ENCODE measurements at regions not wholly inside any gene's neighbourhood (a gene's known extent, or its start where the extent isn't known, plus 50 kb on each side); places are given as distances from the start of the nearest gene placed in this dataset.
A peak's percentile ranks its signal among the peaks of the same experiment; 100 is the strongest.

DNA sequence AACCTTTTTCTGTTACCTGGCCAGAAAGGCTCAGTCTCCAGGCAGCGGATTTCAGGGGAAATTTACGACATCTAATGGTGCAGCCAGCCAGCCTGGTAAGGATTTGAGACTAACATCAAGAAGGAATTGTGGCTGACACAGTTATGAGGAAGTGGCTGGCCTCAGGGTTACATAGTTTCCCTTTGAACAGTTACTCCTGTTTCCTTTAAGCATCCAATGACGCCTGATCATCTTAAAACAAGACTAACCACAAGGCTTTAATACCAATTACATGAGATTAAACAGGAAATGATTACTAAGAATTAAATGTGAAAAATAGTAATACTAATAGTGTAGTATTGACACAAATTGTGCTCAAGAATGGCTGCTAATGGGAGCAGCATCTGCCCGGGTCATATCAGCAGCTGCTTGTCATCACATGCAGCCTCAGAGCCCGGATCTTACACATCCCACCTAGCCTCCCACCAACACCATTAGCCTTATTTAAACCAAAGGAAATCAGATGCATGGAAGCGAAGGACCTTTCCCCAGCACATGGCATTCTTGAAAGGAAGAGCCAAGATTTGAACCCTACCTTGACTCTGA lies 431.8 kb downstream of the PMP22 start:
- H3K4me3 Mint-ChIP-seq, result peak overlapping the region in 1 of 2 donors; percentile 23

GRCh38 chr17:14831491-14831890 lies 433.6 kb downstream of the PMP22 start:
- no peak for DNase-seq
- Mint-ChIP-seq H3K9me3 (no peaks in the 10 kb centered on the region), H3K27ac (no peak overlapping the region), H3K27me3 (ENCODE audit: low read depth) (peaks cover 6% of the 10 kb centered on the region), H3K4me3 (no peak overlapping the region), H3K36me3 (ENCODE audit: insufficient read depth in 2 of 2) (peaks cover 0 to 2% of the 10 kb centered on the region in 2 donors), H3K4me1 (ENCODE audit: low read depth) (no peaks in the 10 kb centered on the region)
- no peak for ATAC-seq (replicated peaks in 1 of 2)

More for the DNA sequence above, 431.8 kb downstream of the PMP22 start:
- peaks cover 6% of the 10 kb centered on the region for H3K27me3 Mint-ChIP-seq (ENCODE audit: low read depth)
- no peaks in the 10 kb centered on the region for H3K4me1 Mint-ChIP-seq (ENCODE audit: low read depth)
- H3K36me3 Mint-ChIP-seq (ENCODE audit: insufficient read depth in 2 of 2), result peaks cover 0 to 2% of the 10 kb centered on the region in 2 donors
- H3K27ac Mint-ChIP-seq, result peak overlapping the region; percentile 7
- ATAC-seq (replicated peaks in 1 of 2) (no peak), DNase-seq (no peak)
- no peaks in the 10 kb centered on the region for H3K9me3 Mint-ChIP-seq

DNA sequence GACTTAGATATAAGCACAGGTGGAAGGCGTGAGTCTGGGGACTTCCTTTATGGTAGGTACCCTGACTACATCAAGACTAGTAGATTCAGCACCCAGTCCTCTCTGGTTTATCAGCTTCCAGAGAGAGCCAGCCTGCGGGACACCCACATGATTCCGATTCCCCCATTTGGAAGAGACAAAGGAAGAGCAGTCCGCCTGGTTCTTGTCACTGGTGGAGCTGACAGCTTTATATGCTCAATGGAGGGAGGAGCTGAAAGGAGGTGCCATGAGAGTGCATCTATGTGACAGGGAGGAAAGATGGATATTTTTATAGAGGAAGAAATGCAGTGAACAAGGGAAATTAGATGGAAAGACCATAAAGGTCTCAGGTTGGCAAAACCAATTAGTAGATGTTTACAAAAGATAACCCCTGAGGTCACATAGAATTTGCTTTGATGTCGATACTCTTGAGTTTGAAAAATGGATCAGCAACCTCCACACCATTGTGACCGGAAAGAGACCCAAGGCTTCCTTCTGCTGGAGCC lies 437.7 kb downstream of the PMP22 start:
- H3K27me3 Mint-ChIP-seq (ENCODE audit: low read depth), result peaks cover 10% of the 10 kb centered on the region
- ATAC-seq (replicated peaks in 1 of 2), result no peak
- H3K9me3 Mint-ChIP-seq, result peaks cover 0 to 6% of the 10 kb centered on the region in 2 donors
- H3K4me3 Mint-ChIP-seq, result no peak overlapping the region
- no peak for DNase-seq
- peaks cover 0 to 6% of the 10 kb centered on the region in 2 donors for H3K36me3 Mint-ChIP-seq (ENCODE audit: insufficient read depth in 2 of 2)
- H3K4me1 Mint-ChIP-seq (ENCODE audit: low read depth), result no peaks in the 10 kb centered on the region
- H3K27ac Mint-ChIP-seq, result no peak overlapping the region

- Mint-ChIP-seq H3K27ac (no peak overlapping the region), H3K4me3 (no peak overlapping the region), H3K9me3 (peaks cover 0 to 6% of the 10 kb centered on the region in 2 donors), H3K4me1 (ENCODE audit: low read depth) (no peaks in the 10 kb centered on the region), H3K36me3 (ENCODE audit: insufficient read depth in 2 of 2) (peaks cover 0 to 6% of the 10 kb centered on the region in 2 donors), H3K27me3 (ENCODE audit: low read depth) (peaks cover 10% of the 10 kb centered on the region)
- no peak for ATAC-seq (replicated peaks in 1 of 2)
- DNase-seq, result no peak
Observed at GRCh38 chr17:14826358-14826757, 438.8 kb downstream of the PMP22 start.

- H3K27ac Mint-ChIP-seq, result no peak overlapping the region
- H3K27me3 Mint-ChIP-seq (ENCODE audit: low read depth), result peaks cover 33% of the 10 kb centered on the region
- no peak for DNase-seq
- peaks cover 0 to 2% of the 10 kb centered on the region in 2 donors for H3K9me3 Mint-ChIP-seq
- peaks cover 15% of the 10 kb centered on the region for H3K4me1 Mint-ChIP-seq (ENCODE audit: low read depth)
- no peak overlapping the region for H3K4me3 Mint-ChIP-seq
- peak; percentile 32 to 49 for ATAC-seq (replicated peaks in 1 of 2)
- peaks cover 0 to 6% of the 10 kb centered on the region in 2 donors for H3K36me3 Mint-ChIP-seq (ENCODE audit: insufficient read depth in 2 of 2)
Observed at GRCh38 chr17:14818469-14818868, 446.7 kb downstream of the PMP22 start.

DNA sequence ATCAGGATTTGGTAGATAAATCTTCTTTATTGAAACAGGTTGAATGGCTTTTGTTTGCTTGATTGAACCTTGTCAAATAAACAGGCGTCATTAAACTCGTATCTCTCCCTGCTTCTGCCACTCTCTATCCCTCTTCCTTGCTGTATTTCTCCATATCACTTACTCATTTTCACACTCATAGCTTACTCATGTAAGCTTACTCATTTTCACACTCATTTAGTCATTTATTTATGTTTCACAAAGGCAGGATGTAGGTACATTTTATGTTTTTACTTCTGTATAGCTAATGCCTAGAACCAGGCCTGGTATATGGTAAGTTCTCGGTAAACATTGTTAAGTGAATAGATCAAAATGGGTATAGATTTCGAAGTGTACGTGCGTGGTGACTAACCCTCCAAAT lies 450.0 kb downstream of the PMP22 start:
- Mint-ChIP-seq H3K4me3 (no peak overlapping the region), H3K27ac (peak overlapping the region; percentile 12), H3K4me1 (ENCODE audit: low read depth) (peaks cover 15% of the 10 kb centered on the region), H3K9me3 (peaks cover 0 to 3% of the 10 kb centered on the region in 2 donors), H3K36me3 (ENCODE audit: insufficient read depth in 2 of 2) (peaks cover 0 to 6% of the 10 kb centered on the region in 2 donors), H3K27me3 (ENCODE audit: low read depth) (peaks cover 40% of the 10 kb centered on the region)
- ATAC-seq (replicated peaks in 1 of 2) (peak; percentile 89 to 90), DNase-seq (no peak)

DNA sequence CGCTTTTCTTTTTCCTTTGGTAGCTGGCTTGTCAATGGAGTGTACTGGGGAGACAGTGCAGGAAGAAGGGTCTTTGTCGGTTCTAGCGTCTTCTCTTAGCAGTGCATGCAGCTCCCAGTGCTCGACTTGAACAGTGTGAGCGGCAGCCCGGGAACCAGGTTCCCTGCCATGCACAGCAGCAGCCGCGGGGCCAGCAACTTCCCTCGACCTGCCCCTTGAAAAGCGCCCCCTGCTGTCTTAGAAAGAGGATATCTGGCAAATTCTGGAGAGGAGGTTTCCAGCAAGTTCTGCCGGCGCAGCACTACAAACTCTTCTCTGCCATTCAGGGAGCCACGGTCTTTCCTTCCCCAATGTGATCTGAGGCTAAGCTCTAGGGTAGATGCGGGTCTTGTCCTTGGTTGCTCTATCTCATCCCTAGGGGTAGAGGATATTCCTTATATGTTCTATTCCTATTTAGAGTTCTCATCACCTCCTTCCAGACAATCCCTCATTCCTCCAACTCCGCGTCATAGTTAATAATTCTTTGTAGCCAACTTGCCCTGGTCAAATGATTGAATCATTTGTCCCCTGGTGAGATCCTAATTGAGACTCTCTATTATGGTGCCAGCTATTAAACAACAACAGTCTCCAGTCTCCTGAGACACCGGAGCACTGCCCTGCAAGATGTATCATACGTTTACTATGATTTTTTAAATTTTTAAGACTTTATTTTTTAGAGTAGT lies 451.3 kb downstream of the PMP22 start:
- DNase-seq (peak; percentile 15 to 26), ATAC-seq (replicated peaks in 1 of 2) (no peak)
- Mint-ChIP-seq H3K27me3 (ENCODE audit: low read depth) (peaks cover 40% of the 10 kb centered on the region), H3K4me1 (ENCODE audit: low read depth) (peaks cover 15% of the 10 kb centered on the region), H3K4me3 (no peak overlapping the region), H3K27ac (no peak overlapping the region), H3K9me3 (peaks cover 0 to 3% of the 10 kb centered on the region in 2 donors), H3K36me3 (ENCODE audit: insufficient read depth in 2 of 2) (peaks cover 0 to 6% of the 10 kb centered on the region in 2 donors)

GRCh38 chr17:14808425-14808824 lies 456.7 kb downstream of the PMP22 start:
- Mint-ChIP-seq H3K27ac (no peak overlapping the region), H3K4me1 (ENCODE audit: low read depth) (no peaks in the 10 kb centered on the region), H3K4me3 (no peak overlapping the region), H3K36me3 (ENCODE audit: insufficient read depth in 2 of 2) (peaks cover 0 to 4% of the 10 kb centered on the region in 2 donors), H3K9me3 (peaks cover 0 to 7% of the 10 kb centered on the region in 2 donors), H3K27me3 (ENCODE audit: low read depth) (peaks cover 18% of the 10 kb centered on the region)
- no peak for DNase-seq
- ATAC-seq (replicated peaks in 1 of 2), result no peak

- no peak overlapping the region for H3K4me3 Mint-ChIP-seq
- H3K9me3 Mint-ChIP-seq, result peaks cover 3 to 8% of the 10 kb centered on the region in 2 donors
- H3K36me3 Mint-ChIP-seq (ENCODE audit: insufficient read depth in 2 of 2), result peaks cover 0 to 4% of the 10 kb centered on the region in 2 donors
- peaks cover 14% of the 10 kb centered on the region for H3K27me3 Mint-ChIP-seq (ENCODE audit: low read depth)
- no peak overlapping the region for H3K27ac Mint-ChIP-seq
- no peaks in the 10 kb centered on the region for H3K4me1 Mint-ChIP-seq (ENCODE audit: low read depth)
- no peak for DNase-seq
- ATAC-seq (replicated peaks in 1 of 2), result no peak
Observed at GRCh38 chr17:14805348-14805747, 459.8 kb downstream of the PMP22 start.

GRCh38 chr17:14803826-14804225 lies 461.3 kb downstream of the PMP22 start:
- Mint-ChIP-seq H3K9me3 (peaks cover 4 to 11% of the 10 kb centered on the region in 2 donors), H3K4me1 (ENCODE audit: low read depth) (no peaks in the 10 kb centered on the region), H3K27ac (no peak overlapping the region), H3K36me3 (ENCODE audit: insufficient read depth in 2 of 2) (peaks cover 0 to 4% of the 10 kb centered on the region in 2 donors), H3K4me3 (no peak overlapping the region), H3K27me3 (ENCODE audit: low read depth) (peaks cover 18% of the 10 kb centered on the region)
- ATAC-seq (replicated peaks in 1 of 2) (no peak), DNase-seq (no peak)

DNA sequence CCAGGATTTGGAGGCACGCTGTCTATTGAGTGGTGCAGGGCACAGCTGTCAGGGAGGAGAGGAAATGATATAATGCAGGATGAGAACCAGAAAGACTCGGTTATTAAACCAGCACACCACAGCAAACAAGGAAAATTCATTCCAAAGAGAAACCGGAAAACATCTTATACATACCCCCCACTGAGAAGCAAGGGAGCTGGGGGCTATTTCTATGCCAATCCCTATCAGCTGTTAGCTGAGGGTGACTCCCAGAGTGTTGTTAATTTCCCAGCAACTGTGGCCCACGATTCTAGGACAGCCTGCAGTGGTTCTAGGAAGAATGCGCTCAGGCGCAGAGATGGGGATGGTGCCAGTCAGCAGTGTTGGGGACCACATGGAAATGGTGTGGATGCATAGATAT lies 467.3 kb downstream of the PMP22 start:
- Mint-ChIP-seq H3K27me3 (ENCODE audit: low read depth) (peaks cover 8% of the 10 kb centered on the region), H3K4me3 (no peak overlapping the region), H3K9me3 (peaks cover 4 to 5% of the 10 kb centered on the region in 2 donors), H3K4me1 (ENCODE audit: low read depth) (no peaks in the 10 kb centered on the region), H3K27ac (no peak overlapping the region), H3K36me3 (ENCODE audit: insufficient read depth in 2 of 2) (no peaks in the 10 kb centered on the region)
- ATAC-seq (replicated peaks in 1 of 2), result no peak
- DNase-seq, result no peak

DNA sequence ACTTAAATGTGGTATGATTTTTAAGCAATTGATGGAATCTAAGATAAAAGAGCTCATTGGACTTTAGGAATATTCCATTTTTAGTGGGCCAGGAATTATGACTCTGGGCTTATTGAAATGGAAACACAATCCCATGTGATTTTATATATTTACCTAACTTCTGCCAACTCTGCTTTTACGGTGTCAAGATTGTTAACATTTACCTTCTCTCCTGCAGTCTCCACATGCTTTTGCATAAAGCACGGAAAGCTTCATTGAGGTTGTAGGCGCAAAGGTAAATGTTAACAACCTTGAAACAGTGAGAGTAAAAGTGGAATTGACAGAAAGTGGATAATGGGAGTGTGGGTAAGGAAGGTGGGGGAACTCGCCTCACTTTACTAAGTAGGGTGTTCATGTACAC lies 468.1 kb downstream of the PMP22 start:
- Mint-ChIP-seq H3K27ac (no peak overlapping the region), H3K4me3 (no peak overlapping the region), H3K9me3 (peaks cover 4 to 5% of the 10 kb centered on the region in 2 donors), H3K27me3 (ENCODE audit: low read depth) (peaks cover 8% of the 10 kb centered on the region), H3K4me1 (ENCODE audit: low read depth) (no peaks in the 10 kb centered on the region), H3K36me3 (ENCODE audit: insufficient read depth in 2 of 2) (no peaks in the 10 kb centered on the region)
- no peak for DNase-seq
- no peak for ATAC-seq (replicated peaks in 1 of 2)

GRCh38 chr17:14794961-14795360 lies 470.2 kb downstream of the PMP22 start:
- H3K27me3 Mint-ChIP-seq (ENCODE audit: low read depth), result peaks cover 8% of the 10 kb centered on the region
- H3K4me1 Mint-ChIP-seq (ENCODE audit: low read depth), result no peaks in the 10 kb centered on the region
- ATAC-seq (replicated peaks in 1 of 2), result no peak
- no peak for DNase-seq
- no peak overlapping the region for H3K4me3 Mint-ChIP-seq
- no peaks in the 10 kb centered on the region for H3K36me3 Mint-ChIP-seq (ENCODE audit: insufficient read depth in 2 of 2)
- H3K9me3 Mint-ChIP-seq, result no peaks in the 10 kb centered on the region
- no peak overlapping the region for H3K27ac Mint-ChIP-seq

Data from activated T-cell treated with anti-CD3 and anti-CD28 coated beads, Interleukin-2, amount 50 U/mL, for 72 hours (primary cell).